DMS53 (cell line): ENCODE measurements at regions not wholly inside any gene's neighbourhood (a gene's known extent, or its start where the extent isn't known, plus 50 kb on each side); places are given as distances from the start of the nearest gene placed in this dataset.
"Not testable (repeated sequence)": the region's sequence is repeated elsewhere in the genome, so short reads cannot be mapped to it uniquely, and the experiment has no call there.

Experiments
- DNase-seq: peaks from one replicate; lab custom pipeline; 2025; lab: John Stamatoyannopoulos, UW

- not testable (repeated sequence) for DNase-seq
These were observed 85.2 kb downstream of the MRPL57 start for GRCh38 chr13:21261487-21262216.

GRCh38 chr13:21263909-21264308 lies 87.5 kb downstream of the MRPL57 start:
- not testable (repeated sequence) for DNase-seq

GRCh38 chr13:21268485-21268884 lies 92.0 kb downstream of the MRPL57 start:
- not testable (repeated sequence) for DNase-seq

- not testable (repeated sequence) for DNase-seq
These were observed 96.0 kb downstream of the MRPL57 start for GRCh38 chr13:21272439-21272838.

- not testable (repeated sequence) for DNase-seq
These were observed 98.0 kb downstream of the MRPL57 start for GRCh38 chr13:21274457-21274856.

GRCh38 chr13:21282065-21282464 lies 105.6 kb downstream of the MRPL57 start:
- DNase-seq: no peak

DNA sequence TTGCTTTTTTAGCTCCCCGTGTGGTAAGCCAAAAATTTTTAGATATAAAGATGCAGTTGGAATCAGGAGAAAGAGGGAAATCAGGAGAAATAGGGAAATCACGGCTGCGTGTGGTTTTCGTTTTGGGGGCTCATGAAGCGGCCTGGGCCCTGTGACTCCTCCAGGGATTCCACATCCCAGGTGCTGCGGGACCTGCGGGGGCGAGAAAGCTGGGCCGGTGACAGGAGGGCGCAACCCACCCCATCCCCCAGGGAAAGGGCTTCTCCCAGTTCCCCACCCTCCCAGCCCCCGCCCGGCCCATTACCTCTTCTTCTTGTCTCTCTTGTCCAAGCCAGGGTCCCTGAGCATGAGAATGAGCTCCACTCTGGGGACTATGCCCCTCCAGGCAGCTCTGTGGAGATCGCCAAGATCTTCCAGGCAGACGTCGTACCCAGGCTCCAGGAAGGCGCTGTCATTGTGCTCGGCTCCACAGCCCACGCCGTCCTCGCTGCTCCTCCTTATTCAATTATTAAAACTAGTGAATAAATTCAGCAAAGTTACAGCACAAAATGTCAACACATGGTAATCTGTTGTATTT lies 111.0 kb downstream of the MRPL57 start:
- no peak for DNase-seq

GRCh38 chr13:21289475-21289874 lies 113.0 kb downstream of the MRPL57 start:
- DNase-seq: no peak

DNA sequence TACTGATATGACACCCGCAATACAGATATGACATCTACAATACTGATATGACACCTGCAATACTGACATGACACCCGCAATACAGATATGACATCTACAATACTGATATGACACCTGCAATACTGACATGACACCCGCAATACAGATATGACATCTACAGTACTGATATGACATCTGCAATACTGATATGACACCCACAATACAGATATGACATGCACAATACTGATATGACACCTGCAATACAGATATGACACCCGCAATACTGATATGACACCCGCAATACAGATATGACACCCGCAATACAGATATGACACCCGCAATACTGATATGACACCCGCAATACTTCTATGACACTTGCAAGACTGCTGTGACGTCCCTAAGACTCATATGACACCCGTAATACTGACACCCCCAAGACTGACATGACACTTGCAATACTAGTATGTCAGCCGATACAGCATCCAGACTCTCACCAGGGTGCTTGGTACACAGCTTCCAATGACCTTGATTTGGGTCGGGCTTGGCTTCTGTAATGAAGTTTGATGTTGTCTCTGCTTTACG lies 114.1 kb downstream of the MRPL57 start:
- not testable (repeated sequence) for DNase-seq

GRCh38 chr13:21291840-21292239 lies 115.4 kb downstream of the MRPL57 start:
- DNase-seq: no peak

GRCh38 chr13:21296991-21297390 lies 120.5 kb downstream of the MRPL57 start:
- DNase-seq: peak; percentile 88

GRCh38 chr13:21297447-21297846 lies 121.0 kb downstream of the MRPL57 start:
- peak; percentile 61 for DNase-seq

- DNase-seq: peak; percentile 99
These were observed 121.7 kb downstream of the MRPL57 start for GRCh38 chr13:21297914-21298831.

DNA sequence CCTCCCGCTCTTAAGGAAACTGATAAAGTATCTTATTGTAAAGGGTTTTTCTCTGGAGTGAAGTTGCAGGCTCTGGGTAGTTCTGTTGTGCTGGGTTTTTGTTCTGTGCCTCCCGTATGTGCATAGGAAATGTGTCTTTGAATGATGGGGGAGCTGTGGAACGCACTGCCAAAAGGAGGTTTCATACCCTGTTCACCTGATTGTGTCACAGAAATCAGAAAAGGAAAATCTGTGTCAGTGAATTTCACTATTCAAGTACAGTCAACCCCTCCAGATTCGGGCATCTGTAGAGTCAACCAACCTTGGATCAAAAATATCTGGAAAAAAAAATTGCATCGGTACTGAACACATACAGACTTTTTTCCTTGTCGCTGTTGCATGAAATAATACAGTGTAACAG lies 127.8 kb downstream of the MRPL57 start:
- no peak for DNase-seq

DNA sequence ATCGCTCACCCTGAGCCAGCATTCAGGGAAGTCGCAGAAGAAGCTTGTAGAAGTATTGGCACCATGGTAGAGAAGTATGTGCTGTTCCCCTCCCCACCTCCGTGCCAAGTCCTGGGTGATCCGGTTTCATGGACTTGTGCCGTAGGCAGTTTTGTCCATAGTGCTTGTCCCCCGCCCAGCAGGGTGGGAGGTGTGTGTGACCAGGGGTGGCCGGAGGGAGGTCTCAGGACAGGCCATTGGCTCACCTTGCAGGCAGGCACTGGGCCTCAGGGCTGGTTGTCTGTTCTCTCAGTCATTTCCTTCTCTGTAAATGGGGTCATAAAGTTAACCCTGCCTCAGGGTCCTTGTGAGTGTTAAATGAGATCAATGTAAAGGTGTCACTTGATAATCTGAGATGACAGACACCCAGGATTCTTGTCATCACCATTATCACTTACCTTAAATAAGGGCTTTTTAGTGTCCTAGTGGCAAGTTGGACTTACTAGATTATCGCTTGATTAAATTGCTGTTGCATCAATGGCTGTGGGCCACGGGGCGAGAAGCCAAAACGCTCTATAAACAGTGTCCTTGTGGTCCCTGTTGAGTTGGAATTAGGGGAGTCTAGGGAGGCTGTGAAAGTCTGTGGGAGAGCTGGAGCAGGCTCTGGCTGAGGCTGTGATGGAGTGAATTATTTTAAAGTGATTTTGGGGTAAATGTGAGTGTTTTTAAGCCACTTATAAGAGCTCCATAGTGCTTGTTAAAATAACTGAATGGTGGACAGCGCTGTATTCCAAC lies 130.0 kb downstream of the MRPL57 start:
- DNase-seq: not testable (repeated sequence)

- not testable (repeated sequence) for DNase-seq
These were observed 130.7 kb downstream of the MRPL57 start for GRCh38 chr13:21307158-21307557.

DNA sequence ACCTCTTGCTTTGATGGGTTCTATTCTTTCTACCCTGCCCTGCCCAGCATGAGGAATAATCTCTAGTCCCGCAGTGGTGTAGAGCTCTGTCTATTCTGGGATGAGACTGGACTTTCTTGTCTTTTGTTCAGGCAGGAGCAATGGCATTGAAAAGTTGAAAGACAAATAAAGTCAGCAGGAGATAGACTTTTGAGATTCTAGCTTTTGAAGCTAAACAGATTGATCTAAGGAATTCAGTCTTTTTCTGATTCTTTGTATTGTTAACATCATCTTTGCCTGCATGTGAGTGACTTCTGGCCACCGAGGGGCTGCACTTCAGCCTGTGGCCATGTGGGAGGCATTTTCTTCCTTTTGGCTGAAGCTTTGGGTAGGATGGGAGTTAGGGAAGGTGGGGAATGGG lies 132.4 kb downstream of the MRPL57 start:
- no peak for DNase-seq

- DNase-seq: no peak
These were observed 133.2 kb downstream of the MRPL57 start for GRCh38 chr13:21309542-21310172.

DNA sequence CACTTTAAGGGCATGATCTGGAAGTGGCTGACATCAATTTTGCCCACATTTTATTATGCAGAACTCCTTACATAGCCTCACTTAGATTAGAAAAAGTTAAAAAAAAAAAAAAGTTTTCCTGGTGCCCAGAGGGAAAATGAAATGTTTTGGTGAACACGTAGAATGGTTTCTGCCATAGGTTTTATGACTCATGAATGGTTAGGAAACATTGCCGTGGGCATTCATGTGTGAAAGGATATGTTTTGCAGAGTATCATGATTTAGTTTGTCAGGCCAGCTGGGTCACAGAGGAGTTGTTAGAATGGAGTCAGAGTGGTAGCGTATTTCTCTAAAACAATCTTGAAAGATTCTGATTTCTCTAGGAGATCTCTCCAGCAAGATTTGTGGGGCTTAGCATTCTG lies 133.8 kb downstream of the MRPL57 start:
- DNase-seq: no peak

- not testable (repeated sequence) for DNase-seq
These were observed 138.5 kb downstream of the MRPL57 start for GRCh38 chr13:21314976-21315375.

- no peak for DNase-seq
These were observed 139.9 kb downstream of the MRPL57 start for GRCh38 chr13:21316376-21316775.
